ENCODE measurements at regions not wholly inside any gene's neighbourhood (a gene's known extent, or its start where the extent isn't known, plus 50 kb on each side); places are given as distances from the start of the nearest gene placed in this dataset.

DNA sequence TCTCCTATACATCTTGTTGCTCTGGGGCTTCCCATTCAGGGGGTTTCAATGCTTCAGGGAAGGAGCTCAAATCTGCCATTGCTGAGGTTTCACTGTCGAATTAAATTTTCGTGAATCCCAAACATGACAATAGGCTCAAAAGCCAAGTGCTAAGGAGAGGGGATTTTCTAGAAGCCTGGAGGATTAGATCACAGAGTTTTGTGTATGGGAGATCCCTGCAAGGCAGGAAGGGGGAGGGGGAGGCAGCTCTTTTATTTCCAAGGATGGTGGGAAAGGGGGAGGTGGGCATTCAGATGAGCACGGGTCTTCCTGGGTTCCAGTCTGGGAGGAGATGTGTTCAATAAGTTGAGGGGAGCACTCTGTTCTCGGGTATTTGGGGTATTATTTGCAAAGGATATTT is 69.9 kb upstream of the DLG1 start:
- no peak for ATAC-seq (ENCODE audit: low FRiP score)
- TF ChIP-seq CTCF (IDR thresholded peaks at IDR 0.05) = no peak
- no peak for DNase-seq (ENCODE audit: low spot score)

GRCh38 chr3:197367081-197367780 is 68.8 kb upstream of the DLG1 start:
- DNase-seq (ENCODE audit: low spot score) = no peak
- TF ChIP-seq CTCF (IDR thresholded peaks at IDR 0.05) = no peak
- ATAC-seq (ENCODE audit: low FRiP score) = no peak

DNA sequence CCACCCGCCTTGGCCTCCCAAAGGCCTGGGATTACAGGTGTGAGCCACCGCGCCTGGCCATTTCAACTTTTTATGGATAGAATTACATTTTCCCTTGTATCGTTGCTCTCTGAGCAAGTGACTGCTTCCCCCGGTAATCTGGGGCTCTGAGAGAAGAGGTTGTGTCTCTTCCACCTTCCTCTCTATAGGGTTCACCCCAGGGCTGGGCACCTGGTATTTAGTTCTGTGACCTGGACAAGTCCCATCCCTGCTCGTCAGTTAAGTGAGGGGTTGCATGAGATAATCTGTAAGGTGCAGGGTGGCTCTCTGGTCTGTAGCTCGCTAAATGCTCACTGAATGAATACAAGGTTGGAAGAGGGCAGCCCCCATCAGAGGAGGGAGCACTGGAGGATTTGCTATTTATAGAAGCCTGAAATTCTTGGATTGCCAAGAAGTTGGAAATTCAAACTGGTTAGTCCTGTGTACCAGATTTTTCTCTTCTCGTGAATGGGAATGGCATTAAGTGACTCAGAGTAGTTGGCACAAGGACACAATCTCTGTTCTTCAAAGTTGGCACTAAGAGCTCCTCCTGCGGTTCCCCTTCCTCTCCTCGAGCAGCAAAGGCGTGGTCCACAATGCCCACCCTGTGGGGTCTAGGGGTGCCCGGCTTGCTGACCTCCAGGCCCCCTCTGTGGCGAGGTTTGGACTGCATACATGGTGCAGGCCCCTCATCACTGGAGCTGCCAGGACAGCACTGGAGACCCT is 68.1 kb upstream of the DLG1 start:
- no peak for DNase-seq (ENCODE audit: low spot score)
- ATAC-seq (ENCODE audit: low FRiP score) = no peak
- TF ChIP-seq CTCF (IDR thresholded peaks at IDR 0.05) = no peak

DNA sequence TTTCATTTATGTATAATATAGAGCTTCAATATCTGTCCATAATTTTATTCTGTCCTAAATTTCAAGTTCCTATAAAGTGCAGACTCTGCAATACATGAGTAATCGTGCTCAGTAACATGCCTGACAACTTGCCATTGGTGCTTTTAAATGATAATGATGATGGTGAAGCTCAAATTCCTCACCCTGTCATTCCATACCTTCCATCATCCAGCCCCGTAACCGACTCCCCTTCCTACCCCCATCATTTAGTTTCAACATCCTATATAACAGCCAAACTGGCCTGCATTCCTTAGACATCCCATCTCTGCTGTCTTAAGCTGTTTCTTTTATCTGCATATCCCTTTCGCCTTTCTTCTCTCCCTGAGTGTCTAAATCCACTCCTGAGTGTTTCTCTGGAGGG is 67.2 kb upstream of the DLG1 start:
- ATAC-seq (ENCODE audit: low FRiP score) (no peak), DNase-seq (ENCODE audit: low spot score) (no peak)
- no peak for TF ChIP-seq CTCF (IDR thresholded peaks at IDR 0.05)

- TF ChIP-seq CTCF (IDR thresholded peaks at IDR 0.05) = no peak
- DNase-seq (ENCODE audit: low spot score) (no peak), ATAC-seq (ENCODE audit: low FRiP score) (no peak)
Measured at GRCh38 chr3:197364410-197365071, 66.1 kb upstream of the DLG1 start.

GRCh38 chr3:197363553-197364409 is 65.4 kb upstream of the DLG1 start:
- no peak for TF ChIP-seq CTCF (IDR thresholded peaks at IDR 0.05)
- no peak for DNase-seq (ENCODE audit: low spot score)
- no peak for ATAC-seq (ENCODE audit: low FRiP score)
